K562 (cell line): ENCODE measurements at regions not wholly inside any gene's neighbourhood (a gene's known extent, or its start where the extent isn't known, plus 50 kb on each side); places are given as distances from the start of the nearest gene placed in this dataset.
A peak's percentile ranks its signal among the peaks of the same experiment; 100 is the strongest.

Experiments
- ATAC-seq: fragments of 200-7000 bp; cut with Tn5 transposase; 3 replicates; pipeline ENCODE4 v1.9.1; 2020; ENCODE audit warnings: moderate library complexity
- BruUV-seq: library from RNA; stranded (reverse); fragments of 400-500 nt; replicated peaks from 2 replicates; lab custom pipeline; 2021; lab: Mats Ljungman, UMichigan
- CTCF ChIA-PET: fragments of 300-600 bp; formaldehyde crosslinking; extraction: SDS; loops from one replicate; lab custom pipeline; 2021; ENCODE audit warnings: low intra/inter-chr PET ratio; lab: Yijun Ruan, JAX
- POLR2A ChIA-PET: fragments of 300-600, 350-650 bp; sonication (Branson Sonifier 250); formaldehyde crosslinking; extraction: SDS; loops from one replicate; lab custom pipeline; 2021; ENCODE audit warnings: antibody characterized with exemption, inconsistent platforms; lab: Yijun Ruan, JAX
- DNase-seq, 4 experiments: peaks; one replicate each; pipeline versions ENCODE4 v3.0.0 to v3.0.0-alpha.2; 2011 to 2018; ENCODE audit warnings: low spot score in 3 of 4, mixed read lengths in 3 of 4; ENCODE audit errors: extremely low read depth in 1 of 4
- FAIRE-seq: peaks from 2 replicates; lab custom pipeline; 2011; peaks lifted over from hg19 to GRCh38; lab: Jason Lieb, UNC
- H2AFZ ChIP-seq: 2 replicates; pipeline ENCODE4 v1.6.0; 2011; ENCODE audit warnings: low read depth, low read length, control low read depth, inconsistent platforms
- H3K27ac ChIP-seq: fragments of 200-600 bp; 3 replicates; pipeline ENCODE4 v1.8.0; 2011; ENCODE audit warnings: low read depth, mild to moderate bottlenecking, control low read depth, inconsistent platforms, low read length, moderate library complexity, mixed read lengths; ENCODE audit errors: extremely low read depth
- H3K27me3 ChIP-seq, 2 experiments: fragments of 300-600 bp in 1 of 2; 2 replicates in 1 of 2; 3 replicates in 1 of 2; pipeline versions ENCODE4 v1.6.0 to v1.8.0; 2011; ENCODE audit warnings: inconsistent platforms in 2 of 2, low read length in 2 of 2, mild to moderate bottlenecking in 1 of 2, mixed read lengths in 1 of 2, moderate library complexity in 1 of 2; ENCODE audit not compliant: control insufficient read depth in 2 of 2, insufficient read depth in 2 of 2
- H3K36me3 ChIP-seq: fragments of 300-600 bp; 3 replicates; pipeline ENCODE4 v1.8.0; 2011; ENCODE audit warnings: mild to moderate bottlenecking, low read length, inconsistent platforms; ENCODE audit not compliant: control insufficient read depth, insufficient read depth
- H3K4me1 ChIP-seq, 2 experiments: fragments of 200-600 bp in 1 of 2; replicated peaks in 1 of 2; 2 replicates in 1 of 2; 3 replicates in 1 of 2; pipeline versions ENCODE4 v1.5.1 to v1.8.0; 2011; ENCODE audit warnings: inconsistent platforms in 2 of 2, low read length in 2 of 2, mild to moderate bottlenecking in 1 of 2, mixed read lengths in 1 of 2, moderate library complexity in 1 of 2; ENCODE audit not compliant: control insufficient read depth in 2 of 2, insufficient read depth in 2 of 2
- H3K4me2 ChIP-seq: 2 replicates; pipeline ENCODE4 v1.6.1; 2011; ENCODE audit warnings: low read length, control low read depth, inconsistent platforms, mixed read lengths; ENCODE audit not compliant: insufficient read depth
- H3K4me3 ChIP-seq: fragments of 200-600 bp; sonication (generic), shearing (Covaris generic); 2 replicates; pipeline ENCODE4 v1.5.1; 2016; ENCODE audit warnings: control low read depth, inconsistent platforms
- H3K79me2 ChIP-seq: fragments of 200-600 bp; 3 replicates; pipeline ENCODE4 v1.8.0; 2011; ENCODE audit warnings: low read length, inconsistent platforms; ENCODE audit not compliant: control insufficient read depth, insufficient read depth
- H3K9ac ChIP-seq, 2 experiments: 2 replicates each; pipeline versions ENCODE4 v1.6.0 to v1.6.1; 2011; ENCODE audit warnings: low read depth in 2 of 2, low read length in 2 of 2, control low read depth in 1 of 2, inconsistent platforms in 1 of 2, mild to moderate bottlenecking in 1 of 2, mixed read lengths in 1 of 2; ENCODE audit not compliant: insufficient read depth in 1 of 2
- H3K9me1 ChIP-seq: one replicate; pipeline ENCODE4 v1.6.0; 2011; ENCODE audit warnings: inconsistent platforms, mild to moderate bottlenecking, low read length, moderate library complexity; ENCODE audit not compliant: control insufficient read depth, insufficient read depth
- H3K9me3 ChIP-seq: replicated peaks from 2 replicates; pipeline ENCODE4 v1.5.1; 2011; ENCODE audit warnings: low read depth, low read length, inconsistent platforms; ENCODE audit not compliant: control insufficient read depth, insufficient read depth
- H4K20me1 ChIP-seq: replicated peaks from 2 replicates; pipeline ENCODE4 v1.6.1; 2011; ENCODE audit warnings: low read length, inconsistent platforms, mixed read lengths; ENCODE audit not compliant: control insufficient read depth, insufficient read depth
- LEF1 ChIP-seq: fragments of 450-650 bp; IDR thresholded peaks from 2 replicates; pipeline ENCODE4 v1.6.1; 2016; ENCODE audit warnings: mild to moderate bottlenecking
- TSC22D4 ChIP-seq: fragments of 450-650 bp; IDR thresholded peaks from 2 replicates; pipeline ENCODE4 v1.6.1; 2016; ENCODE audit warnings: missing genetic modification characterization, missing biosample characterization, control low read depth
- XRCC3 ChIP-seq: fragments of 450-650 bp; IDR thresholded peaks from 2 replicates; pipeline ENCODE4 v1.6.1; 2017; ENCODE audit warnings: mild to moderate bottlenecking, moderate library complexity
- ZBTB9 ChIP-seq: fragments of 450-650 bp; formaldehyde crosslinking; IDR thresholded peaks from 2 replicates; pipeline ENCODE4 v1.4.0; 2020; ENCODE audit warnings: mild to moderate bottlenecking, moderate library complexity
- ZKSCAN1 ChIP-seq: fragments of 150-350 bp; IDR thresholded peaks from 2 replicates; pipeline ENCODE4 v1.6.1; 2016; ENCODE audit warnings: low read depth, low read length
- WGBS: fragments of 100-300 bp; shearing (Covaris generic); methylation state at CpG from one replicate; pipeline ENCODE4 v1.1.6; 2016; ENCODE audit warnings: low coverage, mixed read lengths; ENCODE audit not compliant: insufficient coverage; ENCODE audit errors: missing lambda C conversion rate; 5-methylcytosine and 5-hydroxymethylcytosine counted together
- in situ Hi-C: fragments of 300-500 bp; cut with MboI; formaldehyde crosslinking; loops from 4 replicates; pipeline ENCODE4 v1.15.0; 2018; ENCODE audit warnings: inconsistent platforms, mixed read lengths
- intact Hi-C: fragments of 100-400 bp; cut with micrococcal nuclease; formaldehyde crosslinking; loops from 2 replicates; pipeline ENCODE4 v1.14.2; 2022

- Histone ChIP-seq H3K9me1 (no peaks in the 10 kb centered on the region), H3K9ac (no peak overlapping the region), H3K4me1 (peaks cover 0 to 5% of the 10 kb centered on the region in 2 experiments; a peak in 1 of 5 replicates), H3K27me3 (peaks cover 43 to 67% of the 10 kb centered on the region in 2 experiments), H3K9me3 (no peaks in the 10 kb centered on the region), H3K27ac (no peak overlapping the region), H4K20me1 (peaks cover 4% of the 10 kb centered on the region; the same call in 1 of the 2 replicates), H2AFZ (no peak overlapping the region), H3K79me2 (no peaks in the 10 kb centered on the region), H3K36me3 (no peaks in the 10 kb centered on the region), H3K4me2 (no peak overlapping the region), H3K4me3 (no peak overlapping the region)
- ChIA-PET POLR2A (no interaction called here), CTCF (no interaction called here)
- in situ Hi-C loops = no loop called here
- peak; percentile 29 for FAIRE-seq
- no peak for DNase-seq
- BruUV-seq = no TSS peak
- TF ChIP-seq XRCC3 = no peak
- TF ChIP-seq LEF1 = no peak
- TF ChIP-seq TSC22D4 (tag) = no peak
- WGBS = 9% methylated on average over 11 of the region's 11 CpGs
- no peak for ATAC-seq
- intact Hi-C loops = loop anchor here (5.0 kb wide), 1 partner anchor 182 kb away; no protein-coding TSS in a partner anchor
Observed at GRCh38 chr1:22314706-22315105, 136.9 kb upstream of the ZBTB40 start.

- peaks cover 4% of the 10 kb centered on the region; the same call in 1 of the 2 replicates for H4K20me1 ChIP-seq
- peak overlapping the region; percentile 47 for H2AFZ ChIP-seq
- POLR2A ChIA-PET = no interaction called here
- TF ChIP-seq ZKSCAN1 (peak; percentile 70; the same call in 1 of the 2 replicates), ZBTB9 (CRISPR knock-in tag) (no peak)
- no peak for ATAC-seq
- H3K27ac ChIP-seq = no peak overlapping the region
- no peaks in the 10 kb centered on the region for H3K36me3 ChIP-seq
- BruUV-seq = no TSS peak
- H3K4me3 ChIP-seq = no peak overlapping the region
- intact Hi-C loops = loop anchor here (5.0 kb wide), 1 partner anchor 183 kb away; no protein-coding TSS in a partner anchor
- peak overlapping the region in 1 of 2 experiments; percentile 43; a peak in 1 of 4 replicates for H3K9ac ChIP-seq
- no peaks in the 10 kb centered on the region for H3K79me2 ChIP-seq
- CTCF ChIA-PET = no interaction called here
- peaks cover 0 to 5% of the 10 kb centered on the region in 2 experiments; a peak in 1 of 5 replicates for H3K4me1 ChIP-seq
- in situ Hi-C loops = no loop called here
- H3K9me3 ChIP-seq = no peaks in the 10 kb centered on the region
- FAIRE-seq = no peak
- 18% methylated on average over 21 of the region's 21 CpGs for WGBS
- no peaks in the 10 kb centered on the region for H3K9me1 ChIP-seq
- no peak overlapping the region for H3K4me2 ChIP-seq
- no peak for DNase-seq
- peaks cover 51 to 75% of the 10 kb centered on the region in 2 experiments for H3K27me3 ChIP-seq
Observed at GRCh38 chr1:22315315-22316078, 136.2 kb upstream of the ZBTB40 start.
